K562 (cell line): ENCODE measurements at regions not wholly inside any gene's neighbourhood (a gene's known extent, or its start where the extent isn't known, plus 50 kb on each side); places are given as distances from the start of the nearest gene placed in this dataset.

ENCODE experiments used
- ATAC-seq: fragments of 200-7000 bp; cut with Tn5 transposase; 3 replicates; pipeline ENCODE4 v1.9.1; 2020; ENCODE audit warnings: moderate library complexity
- BruUV-seq: library from RNA; stranded (reverse); fragments of 400-500 nt; replicated peaks from 2 replicates; lab custom pipeline; 2021; lab: Mats Ljungman, UMichigan
- CTCF ChIA-PET: fragments of 300-600 bp; formaldehyde crosslinking; extraction: SDS; loops from one replicate; lab custom pipeline; 2021; ENCODE audit warnings: low intra/inter-chr PET ratio; lab: Yijun Ruan, JAX
- POLR2A ChIA-PET: fragments of 300-600, 350-650 bp; sonication (Branson Sonifier 250); formaldehyde crosslinking; extraction: SDS; loops from one replicate; lab custom pipeline; 2021; ENCODE audit warnings: antibody characterized with exemption, inconsistent platforms; lab: Yijun Ruan, JAX
- DNase-seq, 4 experiments: peaks; one replicate each; pipeline versions ENCODE4 v3.0.0 to v3.0.0-alpha.2; 2011 to 2018; ENCODE audit warnings: low spot score in 3 of 4, mixed read lengths in 3 of 4; ENCODE audit errors: extremely low read depth in 1 of 4
- FAIRE-seq: peaks from 2 replicates; lab custom pipeline; 2011; peaks lifted over from hg19 to GRCh38; lab: Jason Lieb, UNC
- H2AFZ ChIP-seq: 2 replicates; pipeline ENCODE4 v1.6.0; 2011; ENCODE audit warnings: low read depth, low read length, control low read depth, inconsistent platforms
- H3K27ac ChIP-seq: fragments of 200-600 bp; 3 replicates; pipeline ENCODE4 v1.8.0; 2011; ENCODE audit warnings: low read depth, mild to moderate bottlenecking, control low read depth, inconsistent platforms, low read length, moderate library complexity, mixed read lengths; ENCODE audit errors: extremely low read depth
- H3K27me3 ChIP-seq, 2 experiments: fragments of 300-600 bp in 1 of 2; 2 replicates in 1 of 2; 3 replicates in 1 of 2; pipeline versions ENCODE4 v1.6.0 to v1.8.0; 2011; ENCODE audit warnings: inconsistent platforms in 2 of 2, low read length in 2 of 2, mild to moderate bottlenecking in 1 of 2, mixed read lengths in 1 of 2, moderate library complexity in 1 of 2; ENCODE audit not compliant: control insufficient read depth in 2 of 2, insufficient read depth in 2 of 2
- H3K36me3 ChIP-seq: fragments of 300-600 bp; 3 replicates; pipeline ENCODE4 v1.8.0; 2011; ENCODE audit warnings: mild to moderate bottlenecking, low read length, inconsistent platforms; ENCODE audit not compliant: control insufficient read depth, insufficient read depth
- H3K4me1 ChIP-seq, 2 experiments: fragments of 200-600 bp in 1 of 2; replicated peaks in 1 of 2; 2 replicates in 1 of 2; 3 replicates in 1 of 2; pipeline versions ENCODE4 v1.5.1 to v1.8.0; 2011; ENCODE audit warnings: inconsistent platforms in 2 of 2, low read length in 2 of 2, mild to moderate bottlenecking in 1 of 2, mixed read lengths in 1 of 2, moderate library complexity in 1 of 2; ENCODE audit not compliant: control insufficient read depth in 2 of 2, insufficient read depth in 2 of 2
- H3K4me2 ChIP-seq: 2 replicates; pipeline ENCODE4 v1.6.1; 2011; ENCODE audit warnings: low read length, control low read depth, inconsistent platforms, mixed read lengths; ENCODE audit not compliant: insufficient read depth
- H3K4me3 ChIP-seq: fragments of 200-600 bp; sonication (generic), shearing (Covaris generic); 2 replicates; pipeline ENCODE4 v1.5.1; 2016; ENCODE audit warnings: control low read depth, inconsistent platforms
- H3K79me2 ChIP-seq: fragments of 200-600 bp; 3 replicates; pipeline ENCODE4 v1.8.0; 2011; ENCODE audit warnings: low read length, inconsistent platforms; ENCODE audit not compliant: control insufficient read depth, insufficient read depth
- H3K9ac ChIP-seq, 2 experiments: 2 replicates each; pipeline versions ENCODE4 v1.6.0 to v1.6.1; 2011; ENCODE audit warnings: low read depth in 2 of 2, low read length in 2 of 2, control low read depth in 1 of 2, inconsistent platforms in 1 of 2, mild to moderate bottlenecking in 1 of 2, mixed read lengths in 1 of 2; ENCODE audit not compliant: insufficient read depth in 1 of 2
- H3K9me1 ChIP-seq: one replicate; pipeline ENCODE4 v1.6.0; 2011; ENCODE audit warnings: inconsistent platforms, mild to moderate bottlenecking, low read length, moderate library complexity; ENCODE audit not compliant: control insufficient read depth, insufficient read depth
- H3K9me3 ChIP-seq: replicated peaks from 2 replicates; pipeline ENCODE4 v1.5.1; 2011; ENCODE audit warnings: low read depth, low read length, inconsistent platforms; ENCODE audit not compliant: control insufficient read depth, insufficient read depth
- H4K20me1 ChIP-seq: replicated peaks from 2 replicates; pipeline ENCODE4 v1.6.1; 2011; ENCODE audit warnings: low read length, inconsistent platforms, mixed read lengths; ENCODE audit not compliant: control insufficient read depth, insufficient read depth
- BMI1 ChIP-seq: fragments of 150-350 bp; IDR thresholded peaks from 2 replicates; pipeline ENCODE4 v1.6.1; 2014; ENCODE audit warnings: low read length
- BRD4 ChIP-seq: fragments of 200-600 bp; sonication (generic); IDR thresholded peaks from 2 replicates; pipeline ENCODE4 v1.6.1; 2017; ENCODE audit warnings: inconsistent platforms
- DDX20 ChIP-seq: fragments of 450-650 bp; IDR thresholded peaks from 2 replicates; pipeline ENCODE4 v1.6.1; 2016; ENCODE audit warnings: missing genetic modification characterization, low read depth, mild to moderate bottlenecking, missing compliant biosample characterization, moderate library complexity
- EZH2 ChIP-seq: IDR thresholded peaks from 2 replicates; pipeline ENCODE4 v1.6.1; 2012; ENCODE audit warnings: low read depth, mild to moderate bottlenecking, inconsistent platforms, low read length, borderline replicate concordance
- ID3 ChIP-seq, 2 experiments: fragments of 250-450 bp in 1 of 2; fragments of 450-650 bp in 1 of 2; sonication (Bioruptor Pico) in 1 of 2; IDR thresholded peaks; 2 replicates each; pipeline versions ENCODE4 v1.6.1 to v1.8.0; 2016 to 2021; ENCODE audit warnings: mild to moderate bottlenecking in 2 of 2, moderate library complexity in 2 of 2, missing compliant biosample characterization in 1 of 2, missing genetic modification characterization in 1 of 2
- KDM5B ChIP-seq: fragments of 200-600 bp; sonication (generic); IDR thresholded peaks from 2 replicates; pipeline ENCODE4 v1.6.1; 2012; ENCODE audit warnings: low read depth, mild to moderate bottlenecking, moderate library complexity, low read length, control low read depth, inconsistent platforms; ENCODE audit not compliant: insufficient replicate concordance
- MAFF ChIP-seq: IDR thresholded peaks from 2 replicates; pipeline ENCODE4 v1.6.1; 2012; ENCODE audit warnings: low read length, improper control_type of control experiment
- NUFIP1 ChIP-seq: fragments of 450-650 bp; IDR thresholded peaks from 2 replicates; pipeline ENCODE4 v1.6.1; 2018; ENCODE audit not compliant: partially characterized antibody
- SRSF1 ChIP-seq: fragments of 200-400 bp; formaldehyde crosslinking; IDR thresholded peaks from 2 replicates; pipeline ENCODE4 v1.6.1; 2017; ENCODE audit warnings: mild to moderate bottlenecking, low read depth, low read length, moderate library complexity
- SRSF9 ChIP-seq: fragments of 200-400 bp; formaldehyde crosslinking; IDR thresholded peaks from 2 replicates; pipeline ENCODE4 v1.6.1; 2017; ENCODE audit warnings: low read depth, low read length, borderline replicate concordance
- THRAP3 ChIP-seq: fragments of 450-650 bp; IDR thresholded peaks from 2 replicates; pipeline ENCODE4 v1.6.1; 2016; ENCODE audit warnings: mild to moderate bottlenecking, inconsistent platforms, borderline replicate concordance
- YY1 ChIP-seq, 3 experiments: IDR thresholded peaks; 2 replicates each; pipeline ENCODE4 v1.6.1; 2011; ENCODE audit warnings: low read length in 2 of 3, mild to moderate bottlenecking in 2 of 3, moderate library complexity in 2 of 3, borderline replicate concordance in 1 of 3, control low read depth in 1 of 3, low read depth in 1 of 3; ENCODE audit not compliant: insufficient read depth in 3 of 3, insufficient replicate concordance in 2 of 3, control insufficient read depth in 1 of 3, insufficient read length in 1 of 3; ENCODE audit errors: extremely low read depth in 1 of 3
- ZNF212 ChIP-seq: fragments of 450-650 bp; formaldehyde crosslinking; IDR thresholded peaks from 2 replicates; pipeline ENCODE4 v1.4.0; 2020; ENCODE audit warnings: mild to moderate bottlenecking
- ZNF551 ChIP-seq: fragments of 250-450 bp; sonication (Bioruptor Pico); IDR thresholded peaks from 2 replicates; pipeline ENCODE4 v1.5.0; 2021; ENCODE audit warnings: mild to moderate bottlenecking, moderate library complexity
- ZNF77 ChIP-seq: fragments of 250-450 bp; sonication (Bioruptor Pico); IDR thresholded peaks from 2 replicates; pipeline ENCODE4 v1.5.0; 2020
- WGBS: fragments of 100-300 bp; shearing (Covaris generic); methylation state at CpG from one replicate; pipeline ENCODE4 v1.1.6; 2016; ENCODE audit warnings: low coverage, mixed read lengths; ENCODE audit not compliant: insufficient coverage; ENCODE audit errors: missing lambda C conversion rate; 5-methylcytosine and 5-hydroxymethylcytosine counted together
- in situ Hi-C: fragments of 300-500 bp; cut with MboI; formaldehyde crosslinking; loops from 4 replicates; pipeline ENCODE4 v1.15.0; 2018; ENCODE audit warnings: inconsistent platforms, mixed read lengths
- intact Hi-C: fragments of 100-400 bp; cut with micrococcal nuclease; formaldehyde crosslinking; loops from 2 replicates; pipeline ENCODE4 v1.14.2; 2022
- TF ChIP-seq, protein P1 (sequence below): fragments of 250-450 bp; sonication (Bioruptor Pico); IDR thresholded peaks from 2 replicates; pipeline ENCODE4 v1.4.0; 2020; ENCODE audit warnings: mild to moderate bottlenecking, moderate library complexity, borderline replicate concordance

DNA sequence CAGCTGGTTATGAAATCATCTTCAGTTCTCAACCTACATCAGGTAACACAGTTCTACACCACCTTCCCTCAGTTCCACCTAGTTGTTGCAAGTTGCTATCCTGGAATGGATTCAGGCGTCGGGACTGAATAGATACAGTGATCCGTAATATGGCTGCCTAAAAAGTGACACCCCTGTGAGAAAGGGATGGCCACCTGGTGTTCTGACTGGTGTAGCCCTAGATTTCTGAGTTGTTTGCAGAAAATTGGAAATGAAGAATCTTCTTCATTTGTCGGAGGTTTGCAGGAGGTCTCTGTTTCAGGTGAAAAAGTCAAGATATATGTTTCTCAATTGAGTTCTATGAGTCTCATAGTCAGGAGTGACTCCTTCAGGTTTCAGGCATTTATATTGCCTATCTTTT lies 225.8 kb upstream of the ELAC2 start:
- no peaks in the 10 kb centered on the region for H4K20me1 ChIP-seq
- no peaks in the 10 kb centered on the region for H3K27me3 ChIP-seq
- no peaks in the 10 kb centered on the region for H3K9me1 ChIP-seq
- H3K27ac ChIP-seq, result no peak overlapping the region
- no peaks in the 10 kb centered on the region for H3K9me3 ChIP-seq
- FAIRE-seq (no peak), DNase-seq (no peak), ATAC-seq (no peak)
- H3K4me3 ChIP-seq, result no peak overlapping the region
- H2AFZ ChIP-seq, result no peak overlapping the region
- no peaks in the 10 kb centered on the region for H3K79me2 ChIP-seq
- intact Hi-C loops (no loop called here), in situ Hi-C loops (no loop called here)
- WGBS, result 0% methylated on average over 4 of the region's 4 CpGs
- H3K9ac ChIP-seq, result no peak overlapping the region
- H3K36me3 ChIP-seq, result no peaks in the 10 kb centered on the region
- no TSS peak for BruUV-seq
- POLR2A ChIA-PET, result no interaction called here
- H3K4me2 ChIP-seq, result no peak overlapping the region
- no peaks in the 10 kb centered on the region for H3K4me1 ChIP-seq
- CTCF ChIA-PET, result no interaction called here
- TF ChIP-seq THRAP3 (no peak), NUFIP1 (no peak), BMI1 (no peak), ID3 (CRISPR knock-in tag; IDR thresholded peaks at IDR 0.05) (no peak), ID3 (tag; IDR thresholded peaks at IDR 0.05) (no peak), EZH2 (no peak), BRD4 (no peak), SRSF9 (no peak), YY1 (IDR thresholded peaks at IDR 0.05; ENCODE audit: borderline replicate concordance in 1 of 3, control insufficient read depth in 1 of 3, extremely low read depth in 1 of 3, insufficient read depth in 3 of 3, insufficient read length in 1 of 3, insufficient replicate concordance in 2 of 3, low read depth in 1 of 3, low read length in 2 of 3) (no peak), ZNF77 (CRISPR knock-in tag) (no peak), ZNF212 (CRISPR knock-in tag) (no peak), DDX20 (tag) (no peak), SRSF1 (no peak), MAFF (no peak), ZNF551 (no peak), KDM5B (no peak)
- TF ChIP-seq, protein P1, sequence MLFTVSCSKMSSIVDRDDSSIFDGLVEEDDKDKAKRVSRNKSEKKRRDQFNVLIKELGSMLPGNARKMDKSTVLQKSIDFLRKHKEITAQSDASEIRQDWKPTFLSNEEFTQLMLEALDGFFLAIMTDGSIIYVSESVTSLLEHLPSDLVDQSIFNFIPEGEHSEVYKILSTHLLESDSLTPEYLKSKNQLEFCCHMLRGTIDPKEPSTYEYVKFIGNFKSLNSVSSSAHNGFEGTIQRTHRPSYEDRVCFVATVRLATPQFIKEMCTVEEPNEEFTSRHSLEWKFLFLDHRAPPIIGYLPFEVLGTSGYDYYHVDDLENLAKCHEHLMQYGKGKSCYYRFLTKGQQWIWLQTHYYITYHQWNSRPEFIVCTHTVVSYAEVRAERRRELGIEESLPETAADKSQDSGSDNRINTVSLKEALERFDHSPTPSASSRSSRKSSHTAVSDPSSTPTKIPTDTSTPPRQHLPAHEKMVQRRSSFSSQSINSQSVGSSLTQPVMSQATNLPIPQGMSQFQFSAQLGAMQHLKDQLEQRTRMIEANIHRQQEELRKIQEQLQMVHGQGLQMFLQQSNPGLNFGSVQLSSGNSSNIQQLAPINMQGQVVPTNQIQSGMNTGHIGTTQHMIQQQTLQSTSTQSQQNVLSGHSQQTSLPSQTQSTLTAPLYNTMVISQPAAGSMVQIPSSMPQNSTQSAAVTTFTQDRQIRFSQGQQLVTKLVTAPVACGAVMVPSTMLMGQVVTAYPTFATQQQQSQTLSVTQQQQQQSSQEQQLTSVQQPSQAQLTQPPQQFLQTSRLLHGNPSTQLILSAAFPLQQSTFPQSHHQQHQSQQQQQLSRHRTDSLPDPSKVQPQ (CRISPR knock-in tag), result no peak
